Loucy (cell line): ENCODE measurements at regions not wholly inside any gene's neighbourhood (a gene's known extent, or its start where the extent isn't known, plus 50 kb on each side); places are given as distances from the start of the nearest gene placed in this dataset.

Source experiments
- H2AFZ ChIP-seq: fragments of 200-600 bp; sonication (generic); 2 replicates; pipeline ENCODE4 v1.6.0; 2016; ENCODE audit warnings: antibody characterized with exemption, mild to moderate bottlenecking, low read length, moderate library complexity
- H3F3A ChIP-seq: fragments of 200-600 bp; 2 replicates; pipeline ENCODE4 v1.6.0; 2016; ENCODE audit warnings: antibody characterized with exemption, low read depth, mild to moderate bottlenecking
- H3K27me3 ChIP-seq: fragments of 200-600 bp; sonication (generic); 2 replicates; pipeline ENCODE4 v1.6.1; 2014; ENCODE audit warnings: low read length, mild to moderate bottlenecking; ENCODE audit not compliant: insufficient read depth, poor library complexity, severe bottlenecking
- H3K36me3 ChIP-seq: fragments of 200-600 bp; sonication (generic); 2 replicates; pipeline ENCODE4 v1.6.1; 2016; ENCODE audit warnings: low read length; ENCODE audit not compliant: insufficient read depth
- H3K4me1 ChIP-seq: fragments of 200-600 bp; sonication (generic); 2 replicates; pipeline ENCODE4 v1.5.1; 2014; ENCODE audit warnings: low read length, mild to moderate bottlenecking; ENCODE audit not compliant: insufficient read depth, poor library complexity, severe bottlenecking
- H3K4me2 ChIP-seq: fragments of 200-600 bp; sonication (generic); 2 replicates; pipeline ENCODE4 v1.6.0; 2014; ENCODE audit warnings: antibody characterized with exemption, low read length, low read depth, mild to moderate bottlenecking; ENCODE audit not compliant: poor library complexity, severe bottlenecking
- H3K4me3 ChIP-seq: fragments of 200-600 bp; sonication (generic); 2 replicates; pipeline ENCODE4 v1.5.1; 2014; ENCODE audit warnings: low read length, mild to moderate bottlenecking, mixed read lengths; ENCODE audit not compliant: poor library complexity, severe bottlenecking
- H3K79me2 ChIP-seq: fragments of 200-600 bp; sonication (generic); 2 replicates; pipeline ENCODE4 v1.6.1; 2014; ENCODE audit warnings: low read length; ENCODE audit not compliant: insufficient read depth
- H3K9ac ChIP-seq: fragments of 200-600 bp; sonication (generic); 2 replicates; pipeline ENCODE4 v1.6.0; 2014; ENCODE audit warnings: mild to moderate bottlenecking, low read depth, low read length, moderate library complexity; ENCODE audit not compliant: poor library complexity, severe bottlenecking
- H3K9me2 ChIP-seq: fragments of 200-600 bp; sonication (generic); replicated peaks from 2 replicates; pipeline ENCODE4 v1.6.1; 2016; ENCODE audit warnings: low read depth, low read length, mixed read lengths
- H3K9me3 ChIP-seq: fragments of 200-600 bp; sonication (generic); 2 replicates; pipeline ENCODE4 v1.6.1; 2014; ENCODE audit warnings: mild to moderate bottlenecking, antibody characterized with exemption, low read length, low read depth; ENCODE audit not compliant: insufficient read depth
- H4K20me1 ChIP-seq: fragments of 200-600 bp; sonication (generic); 2 replicates; pipeline ENCODE4 v1.6.0; 2014; ENCODE audit warnings: antibody characterized with exemption, low read length, mild to moderate bottlenecking; ENCODE audit not compliant: insufficient read depth, poor library complexity, severe bottlenecking
- EZH2phosphoT487 ChIP-seq: fragments of 200-600 bp; IDR thresholded peaks from 2 replicates; pipeline ENCODE4 v1.6.1; 2018; ENCODE audit warnings: antibody characterized with exemption, mild to moderate bottlenecking, moderate library complexity, borderline replicate concordance
- TF ChIP-seq, protein P1 (sequence below): fragments of 200-600 bp; sonication (generic); conservative IDR thresholded peaks from 2 replicates; pipeline ENCODE4 v1.5.1; 2014; ENCODE audit warnings: mild to moderate bottlenecking, antibody characterized with exemption, low read length

DNA sequence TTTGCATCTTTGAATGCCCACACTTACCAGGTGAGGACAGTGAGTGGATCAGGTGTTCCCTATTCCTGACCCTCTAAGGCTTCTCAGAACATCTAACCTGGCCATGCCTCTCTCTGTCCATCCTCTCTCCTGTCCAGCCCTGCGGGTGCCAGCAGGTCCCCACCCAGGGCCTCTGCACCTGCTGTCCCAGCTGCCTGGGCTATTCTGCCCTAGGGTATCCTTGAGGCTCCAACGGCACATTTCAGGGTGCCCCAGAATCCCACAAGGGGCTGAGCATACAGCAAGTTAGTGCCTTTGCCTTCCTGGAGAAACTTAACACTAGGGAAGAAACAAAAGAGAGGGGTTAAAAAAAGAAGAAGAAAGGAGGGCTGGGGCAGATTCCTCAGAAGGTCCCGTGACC lies 107.4 kb downstream of the UNCX start:
- H3K4me1 ChIP-seq = no peaks in the 10 kb centered on the region
- no peak overlapping the region for H3K4me2 ChIP-seq
- no peaks in the 10 kb centered on the region for H3K36me3 ChIP-seq
- H3K4me3 ChIP-seq = no peak overlapping the region
- no peak overlapping the region for H2AFZ ChIP-seq
- no peak overlapping the region for H3K9ac ChIP-seq
- TF ChIP-seq, protein P1, sequence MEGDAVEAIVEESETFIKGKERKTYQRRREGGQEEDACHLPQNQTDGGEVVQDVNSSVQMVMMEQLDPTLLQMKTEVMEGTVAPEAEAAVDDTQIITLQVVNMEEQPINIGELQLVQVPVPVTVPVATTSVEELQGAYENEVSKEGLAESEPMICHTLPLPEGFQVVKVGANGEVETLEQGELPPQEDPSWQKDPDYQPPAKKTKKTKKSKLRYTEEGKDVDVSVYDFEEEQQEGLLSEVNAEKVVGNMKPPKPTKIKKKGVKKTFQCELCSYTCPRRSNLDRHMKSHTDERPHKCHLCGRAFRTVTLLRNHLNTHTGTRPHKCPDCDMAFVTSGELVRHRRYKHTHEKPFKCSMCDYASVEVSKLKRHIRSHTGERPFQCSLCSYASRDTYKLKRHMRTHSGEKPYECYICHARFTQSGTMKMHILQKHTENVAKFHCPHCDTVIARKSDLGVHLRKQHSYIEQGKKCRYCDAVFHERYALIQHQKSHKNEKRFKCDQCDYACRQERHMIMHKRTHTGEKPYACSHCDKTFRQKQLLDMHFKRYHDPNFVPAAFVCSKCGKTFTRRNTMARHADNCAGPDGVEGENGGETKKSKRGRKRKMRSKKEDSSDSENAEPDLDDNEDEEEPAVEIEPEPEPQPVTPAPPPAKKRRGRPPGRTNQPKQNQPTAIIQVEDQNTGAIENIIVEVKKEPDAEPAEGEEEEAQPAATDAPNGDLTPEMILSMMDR = no peak
- TF ChIP-seq EZH2phosphoT487 = no peak
- H3K27me3 ChIP-seq = no peaks in the 10 kb centered on the region
- H3K9me2 ChIP-seq = no peaks in the 10 kb centered on the region
- H3K79me2 ChIP-seq = no peaks in the 10 kb centered on the region
- H4K20me1 ChIP-seq = no peaks in the 10 kb centered on the region
- no peaks in the 10 kb centered on the region for H3F3A ChIP-seq
- H3K9me3 ChIP-seq = peaks cover 10% of the 10 kb centered on the region; the same call in 1 of the 2 replicates

DNA sequence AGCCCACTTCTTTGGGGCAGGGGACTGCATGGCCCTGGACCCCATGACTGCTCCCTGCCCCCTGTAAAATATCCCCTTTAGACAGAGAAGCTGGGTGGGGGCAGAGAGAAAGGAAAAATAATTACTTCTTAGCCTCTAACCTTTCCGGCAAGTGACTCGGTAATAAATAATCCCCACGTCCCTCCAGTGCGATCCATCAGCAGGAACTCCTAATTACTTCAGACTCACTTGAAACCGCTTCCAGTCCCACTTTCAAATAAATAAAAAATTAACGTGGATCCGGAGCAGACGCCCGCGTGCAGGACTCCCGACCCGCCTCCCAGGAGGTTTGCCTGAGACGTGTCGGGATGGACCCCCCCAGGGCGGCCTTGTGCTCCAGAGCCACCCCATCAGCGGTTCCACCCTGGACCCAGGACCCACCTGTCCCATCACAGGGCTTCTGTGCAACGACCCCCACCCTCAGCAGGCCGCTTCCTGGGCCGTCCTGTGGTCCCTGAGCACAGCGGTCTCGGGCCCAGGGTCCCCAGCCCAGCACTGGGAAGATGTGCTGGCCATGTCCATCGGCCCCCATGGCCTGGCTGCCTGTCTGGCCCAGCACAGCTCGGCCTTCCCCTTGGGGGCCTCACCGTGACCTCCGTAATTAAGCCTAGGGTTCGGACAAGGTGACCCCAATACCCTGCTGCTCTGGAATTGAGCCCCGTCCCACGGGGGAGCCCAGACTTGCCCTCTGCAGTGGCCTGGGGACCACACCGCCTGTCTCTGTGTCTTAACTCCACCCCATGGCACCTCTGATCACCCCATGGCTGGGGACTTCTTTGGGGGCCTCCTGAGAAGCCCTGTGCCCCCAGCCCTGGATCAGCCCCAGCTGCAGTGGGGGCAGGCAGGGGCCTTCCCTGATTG lies 108.0 kb downstream of the UNCX start:
- Histone ChIP-seq H3K4me3 (no peak overlapping the region), H3K27me3 (no peaks in the 10 kb centered on the region), H2AFZ (no peak overlapping the region), H3K9ac (no peak overlapping the region), H3K79me2 (no peaks in the 10 kb centered on the region), H3K36me3 (no peaks in the 10 kb centered on the region), H3F3A (no peaks in the 10 kb centered on the region), H3K4me2 (no peak overlapping the region), H3K9me3 (peaks cover 10% of the 10 kb centered on the region; the same call in 1 of the 2 replicates), H3K9me2 (no peaks in the 10 kb centered on the region), H3K4me1 (no peaks in the 10 kb centered on the region), H4K20me1 (no peaks in the 10 kb centered on the region)
- TF ChIP-seq, protein P1 = no peak
- no peak for TF ChIP-seq EZH2phosphoT487

DNA sequence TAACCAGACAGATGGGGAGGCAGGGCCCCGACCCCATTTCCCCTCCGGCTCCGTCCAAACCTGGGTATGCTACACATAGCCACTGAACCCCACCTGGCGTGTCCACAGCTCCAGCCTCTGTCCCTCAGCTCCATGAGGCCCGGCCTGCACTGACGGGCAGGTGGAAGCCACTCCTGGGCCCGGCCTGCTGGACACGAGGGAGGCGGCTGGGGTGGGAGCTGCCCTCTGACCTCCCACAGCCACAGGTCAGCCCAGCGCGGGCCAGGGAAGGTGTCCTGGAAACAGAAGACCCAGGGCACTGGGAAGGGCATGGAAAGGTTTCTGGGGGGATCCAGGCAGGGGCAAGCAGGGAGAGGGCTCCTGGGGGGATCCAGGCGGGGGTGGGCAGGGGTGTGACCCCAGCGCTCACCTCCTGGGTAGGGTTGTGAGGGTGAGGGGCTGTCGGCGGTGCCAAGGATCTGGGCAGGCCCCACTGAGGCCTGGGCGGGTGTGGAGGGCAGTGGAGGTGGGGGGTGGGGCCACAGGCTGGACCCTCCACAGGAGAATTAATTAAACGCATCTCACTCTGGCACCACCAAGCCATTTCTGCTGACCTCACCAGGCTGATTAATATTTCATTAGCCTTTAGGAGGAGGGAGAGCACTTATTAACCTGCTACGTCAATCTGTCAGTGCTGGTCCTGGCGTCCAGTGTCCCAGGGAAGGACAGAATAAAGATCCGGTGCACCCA lies 108.9 kb downstream of the UNCX start:
- no peak overlapping the region for H3K4me3 ChIP-seq
- TF ChIP-seq, protein P1 = no peak
- TF ChIP-seq EZH2phosphoT487 = no peak
- no peaks in the 10 kb centered on the region for H3K79me2 ChIP-seq
- no peaks in the 10 kb centered on the region for H3K4me1 ChIP-seq
- no peaks in the 10 kb centered on the region for H3K27me3 ChIP-seq
- no peak overlapping the region for H2AFZ ChIP-seq
- no peaks in the 10 kb centered on the region for H3K9me2 ChIP-seq
- no peaks in the 10 kb centered on the region for H3F3A ChIP-seq
- no peak overlapping the region for H3K9ac ChIP-seq
- no peaks in the 10 kb centered on the region for H4K20me1 ChIP-seq
- no peaks in the 10 kb centered on the region for H3K36me3 ChIP-seq
- H3K9me3 ChIP-seq = peaks cover 4% of the 10 kb centered on the region; the same call in 1 of the 2 replicates
- H3K4me2 ChIP-seq = no peak overlapping the region
